T1000 (cell line): ENCODE measurements at regions not wholly inside any gene's neighbourhood (a gene's known extent, or its start where the extent isn't known, plus 50 kb on each side); places are given as distances from the start of the nearest gene placed in this dataset.
"Not testable (repeated sequence)": the region's sequence is repeated elsewhere in the genome, so short reads cannot be mapped to it uniquely, and the experiment has no call there.

Source experiments
- DNase-seq: peaks from one replicate; lab custom pipeline; 2025; ENCODE audit warnings: mixed read lengths; lab: John Stamatoyannopoulos, UW

DNA sequence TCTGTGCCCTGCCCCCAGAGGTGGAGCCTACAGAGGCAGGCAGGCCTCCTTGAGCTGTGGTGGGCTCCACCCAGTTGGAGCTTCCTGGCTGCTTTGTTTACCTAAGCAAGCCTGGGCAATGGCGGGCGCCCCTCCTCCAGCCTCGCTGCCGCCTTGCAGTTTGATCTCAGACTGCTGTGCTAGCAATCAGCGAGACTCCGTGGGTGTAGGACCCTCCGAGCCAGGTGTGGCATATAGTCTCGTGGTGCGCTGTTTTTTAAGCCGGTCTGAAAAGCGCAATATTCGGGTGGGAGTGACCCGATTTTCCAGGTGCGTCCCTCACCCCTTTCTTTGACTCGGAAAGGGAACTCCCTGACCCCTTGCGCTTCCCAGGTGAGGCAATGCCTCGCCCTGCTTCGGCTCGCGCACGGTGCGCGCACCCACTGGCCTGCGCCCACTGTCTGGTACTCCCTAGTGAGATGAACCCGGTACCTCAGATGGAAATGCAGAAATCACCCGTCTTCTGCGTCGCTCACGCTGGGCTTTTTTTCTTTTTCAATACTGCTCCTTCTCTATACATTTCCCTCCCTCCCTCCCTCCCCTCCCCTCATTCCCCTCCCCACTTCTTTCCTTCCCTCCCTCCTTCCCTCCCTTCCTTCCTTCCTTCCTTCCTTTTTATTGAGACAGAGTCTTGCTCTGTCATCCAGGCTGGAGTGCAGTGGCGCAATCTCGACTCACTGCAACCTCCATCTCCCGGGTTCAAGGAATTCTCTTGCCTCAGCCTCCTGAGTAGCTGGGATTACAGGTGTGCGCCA, 197.1 kb upstream of the TBL1XR1 start:
- not testable (repeated sequence) for DNase-seq

- DNase-seq = no peak
Observed at GRCh38 chr3:177396733-177397132, 199.5 kb upstream of the TBL1XR1 start.

GRCh38 chr3:177401375-177401774, 204.1 kb upstream of the TBL1XR1 start:
- no peak for DNase-seq

GRCh38 chr3:177402533-177402932, 205.3 kb upstream of the TBL1XR1 start:
- DNase-seq = no peak

DNA sequence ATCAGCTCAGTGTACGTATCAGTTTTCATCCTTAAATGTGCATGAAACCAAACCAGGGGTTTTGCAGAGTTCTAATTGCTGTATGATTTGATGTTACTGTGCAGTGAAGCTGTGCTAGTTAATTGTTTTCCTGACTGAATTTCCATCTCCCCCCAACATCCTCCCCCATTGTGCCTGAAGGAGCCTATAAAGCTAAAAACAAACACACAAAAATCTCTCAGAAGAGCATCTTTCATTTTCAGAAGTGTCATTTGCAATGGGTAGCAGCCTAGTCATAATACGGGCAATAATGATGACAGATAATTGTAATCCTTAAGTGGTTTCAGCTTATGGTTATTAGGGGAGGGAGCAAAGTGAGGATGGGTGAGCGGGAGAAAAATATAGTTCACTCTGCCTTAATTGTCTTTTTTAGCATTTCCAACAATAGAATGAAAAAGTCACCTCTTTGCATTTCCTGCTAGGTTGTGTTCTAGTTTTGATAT, 207.9 kb upstream of the TBL1XR1 start:
- no peak for DNase-seq

DNA sequence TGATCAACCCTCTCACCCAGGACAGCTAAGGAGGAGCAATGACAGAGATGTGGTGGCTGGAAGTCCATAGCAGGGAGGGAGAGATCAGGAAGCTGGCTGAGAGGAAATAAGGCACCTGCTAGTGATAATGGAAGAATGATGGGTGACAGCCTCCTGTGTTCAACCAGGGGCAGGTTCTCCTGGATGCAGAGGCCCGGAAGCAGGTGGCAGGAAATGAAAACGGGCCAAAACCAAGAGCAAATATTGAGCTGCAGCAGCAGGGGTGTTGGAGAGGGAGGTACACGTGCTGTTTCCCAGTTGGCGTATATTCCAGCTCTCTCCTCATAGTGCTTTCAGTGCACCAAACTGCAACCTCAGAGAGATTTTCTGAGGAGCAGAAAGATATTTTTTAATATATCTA, 213.4 kb upstream of the TBL1XR1 start:
- no peak for DNase-seq

DNA sequence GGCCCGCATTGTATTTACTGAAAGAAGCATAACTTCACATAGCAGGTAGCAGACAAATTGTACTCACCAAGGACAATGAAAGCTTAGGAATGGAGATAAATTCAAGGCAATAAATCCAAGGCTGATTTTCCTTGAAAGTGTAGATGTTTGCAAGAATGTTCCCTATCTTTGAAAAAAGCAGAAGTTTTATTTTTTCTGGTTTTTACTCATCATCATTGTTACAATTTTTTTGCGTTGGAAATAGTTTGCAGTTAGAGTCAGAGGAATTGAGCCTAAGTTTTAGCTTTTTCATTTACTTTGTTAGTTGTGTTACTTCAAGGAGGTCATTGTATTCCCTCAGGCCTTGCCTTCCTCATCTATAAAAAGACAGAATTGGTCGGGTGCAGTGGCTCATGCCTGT, 213.9 kb upstream of the TBL1XR1 start:
- DNase-seq = no peak

GRCh38 chr3:177412677-177413170, 215.4 kb upstream of the TBL1XR1 start:
- DNase-seq = not testable (repeated sequence)

DNA sequence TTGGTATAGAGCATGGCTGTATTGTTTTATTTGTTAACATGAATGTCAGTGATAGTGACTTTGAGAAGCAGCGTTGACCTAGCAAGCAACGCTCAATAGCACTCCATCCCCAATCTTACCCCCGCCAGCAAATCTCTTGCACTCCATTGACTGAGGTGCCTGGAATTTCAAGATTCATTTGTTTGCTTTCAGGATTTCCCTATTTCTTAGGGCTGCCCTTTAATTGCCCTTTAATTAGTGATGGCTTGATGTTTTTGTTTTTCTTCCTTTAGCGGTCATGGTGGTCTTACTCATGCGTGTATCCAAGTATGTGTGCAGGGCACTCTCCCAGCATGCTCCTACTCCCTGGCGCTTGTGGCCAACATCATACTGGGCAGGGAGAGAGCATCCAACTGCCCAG, 216.8 kb upstream of the TBL1XR1 start:
- no peak for DNase-seq

DNA sequence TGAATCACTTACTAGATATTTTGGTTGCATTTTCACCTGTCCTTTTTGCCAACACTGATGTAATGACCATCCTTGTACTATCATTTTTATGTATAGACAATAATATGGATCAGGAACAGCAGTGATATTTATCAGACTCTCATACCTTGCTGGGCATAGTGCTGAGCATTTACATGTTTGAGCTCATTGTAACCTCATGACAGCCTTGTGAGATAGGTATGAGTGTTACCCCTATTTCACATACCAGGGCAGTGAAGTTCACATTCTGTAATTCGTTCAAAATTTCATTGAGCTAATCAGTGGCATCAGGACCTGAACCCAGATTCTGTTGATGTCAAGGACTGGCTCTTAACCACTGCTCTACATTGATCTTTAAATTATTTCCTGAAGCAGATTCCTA, 221.5 kb upstream of the TBL1XR1 start:
- no peak for DNase-seq

DNA sequence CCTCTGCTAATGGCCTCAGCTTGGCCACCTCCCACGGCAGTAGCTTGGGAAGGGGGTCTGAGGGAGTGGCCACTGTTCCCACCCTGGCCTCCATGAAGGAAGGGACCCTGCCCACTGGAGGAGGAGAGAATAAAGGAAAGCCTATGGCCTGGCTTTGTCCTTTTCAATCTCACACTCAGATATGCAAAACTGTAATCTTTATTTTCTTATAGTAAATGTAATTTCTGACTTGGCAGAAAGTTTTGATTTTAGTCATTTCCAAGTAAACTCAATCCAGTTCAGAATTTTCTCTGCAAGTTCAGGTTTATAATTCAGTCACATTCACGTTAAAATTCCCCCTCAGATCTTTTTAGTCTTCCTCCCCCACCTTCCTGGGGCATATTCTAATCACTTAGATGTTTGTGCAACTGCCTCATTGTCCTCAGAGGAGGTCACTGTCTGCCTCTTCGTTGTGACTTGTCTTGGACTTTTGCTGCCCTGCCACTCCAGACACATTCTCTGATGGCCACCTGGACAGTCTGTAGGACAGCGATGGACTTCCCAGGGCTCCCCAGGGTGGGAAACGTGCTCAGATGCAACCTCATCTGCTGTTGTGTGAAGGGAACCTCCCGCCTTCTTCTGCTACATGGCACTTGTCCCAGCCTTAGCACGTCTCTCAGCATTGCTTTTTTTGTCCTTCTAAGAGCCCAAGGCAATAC, 222.8 kb upstream of the TBL1XR1 start:
- no peak for DNase-seq

DNA sequence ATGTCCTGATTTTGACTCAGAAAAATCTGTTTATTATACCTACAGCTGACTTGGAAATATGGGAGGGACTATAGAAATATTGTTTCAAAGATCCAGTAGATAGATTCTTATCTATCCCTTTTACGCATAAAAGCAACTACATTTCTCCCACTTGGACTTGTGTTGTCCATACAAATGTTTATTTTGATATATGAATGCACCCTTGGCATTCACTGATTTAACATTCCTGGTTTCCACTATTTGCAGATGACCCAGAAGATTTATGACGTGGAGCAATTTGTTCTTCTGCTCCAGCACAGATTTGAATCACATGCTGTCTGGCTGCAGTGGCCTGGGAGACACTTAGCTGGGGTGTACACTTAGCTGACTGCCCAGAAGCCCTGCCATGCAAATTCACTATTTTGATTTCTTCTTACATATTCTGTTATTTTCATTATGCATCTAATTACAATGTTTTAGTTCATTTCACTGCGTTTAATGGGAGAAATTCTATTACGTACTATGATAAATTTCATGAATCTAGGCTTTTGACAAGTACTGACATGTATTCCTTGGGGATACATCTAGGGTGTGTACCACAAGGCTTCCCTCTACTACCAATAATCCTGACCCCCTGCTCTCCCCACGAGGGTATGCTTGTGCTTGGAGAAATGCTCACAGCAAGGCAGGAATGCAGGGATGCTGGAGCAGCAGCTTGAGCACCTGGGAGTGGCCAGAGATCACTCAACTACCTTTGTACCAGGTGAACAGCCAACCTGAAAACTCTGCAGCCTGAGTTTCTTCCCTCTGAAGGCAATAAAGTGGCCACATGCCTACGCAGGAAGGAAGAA, 223.6 kb upstream of the TBL1XR1 start:
- DNase-seq = no peak

GRCh38 chr3:177421481-177421785, 224.2 kb upstream of the TBL1XR1 start:
- DNase-seq = no peak

DNA sequence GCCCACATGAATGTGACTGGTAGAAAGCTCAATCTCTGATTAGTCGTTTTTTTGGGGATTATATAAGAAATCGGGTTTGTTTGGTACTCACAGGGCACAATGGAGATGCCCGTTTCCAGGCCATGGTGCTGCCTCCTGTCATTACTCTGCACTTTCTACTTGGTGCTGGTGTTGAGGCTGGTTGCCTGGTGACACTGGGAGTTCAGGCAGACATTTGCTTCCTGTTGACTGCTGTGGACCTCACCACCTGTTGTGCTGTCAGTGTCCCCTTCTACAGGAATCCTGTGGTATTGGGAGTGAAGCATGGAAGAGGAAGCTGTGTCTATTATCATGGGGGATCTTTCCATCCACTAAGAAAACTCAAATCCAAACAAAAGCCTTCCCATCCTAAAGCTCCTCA, 227.2 kb upstream of the TBL1XR1 start:
- DNase-seq = no peak

- DNase-seq = no peak
Observed at GRCh38 chr3:177425042-177425441, 227.8 kb upstream of the TBL1XR1 start.

GRCh38 chr3:177426106-177426877, 229.0 kb upstream of the TBL1XR1 start:
- no peak for DNase-seq

GRCh38 chr3:177426878-177427495, 229.7 kb upstream of the TBL1XR1 start:
- no peak for DNase-seq

DNA sequence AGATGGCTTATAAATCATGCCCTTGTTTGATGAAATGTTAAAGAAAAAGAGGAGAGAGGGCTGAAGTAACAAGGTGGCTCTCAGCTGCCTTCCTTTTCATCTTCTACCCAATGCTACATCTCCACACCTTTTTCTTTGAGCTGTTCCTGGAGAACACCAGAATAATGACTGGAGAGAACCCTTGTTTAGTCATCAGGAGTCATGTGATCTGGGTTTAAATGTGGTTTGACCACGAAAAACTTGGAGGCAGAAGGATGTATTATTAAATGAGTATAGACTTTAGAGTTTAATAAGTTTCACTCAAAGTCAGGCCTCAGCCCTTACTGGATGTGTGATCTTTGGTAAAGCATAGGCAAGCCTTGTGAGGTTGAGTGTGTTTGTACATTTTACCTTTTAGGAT, 230.3 kb upstream of the TBL1XR1 start:
- DNase-seq = no peak

GRCh38 chr3:177429079-177429478, 231.8 kb upstream of the TBL1XR1 start:
- DNase-seq = no peak

- no peak for DNase-seq
Observed at GRCh38 chr3:177429771-177430170, 232.5 kb upstream of the TBL1XR1 start.

GRCh38 chr3:177430653-177431052, 233.4 kb upstream of the TBL1XR1 start:
- DNase-seq = no peak
